NCI-H1417 (cell line): ENCODE measurements at regions not wholly inside any gene's neighbourhood (a gene's known extent, or its start where the extent isn't known, plus 50 kb on each side); places are given as distances from the start of the nearest gene placed in this dataset.
"Not testable (repeated sequence)": the region's sequence is repeated elsewhere in the genome, so short reads cannot be mapped to it uniquely, and the experiment has no call there.

Experiments used
- DNase-seq, 3 experiments: peaks; one replicate each; lab custom pipeline; 2025; lab: John Stamatoyannopoulos, UW

DNA sequence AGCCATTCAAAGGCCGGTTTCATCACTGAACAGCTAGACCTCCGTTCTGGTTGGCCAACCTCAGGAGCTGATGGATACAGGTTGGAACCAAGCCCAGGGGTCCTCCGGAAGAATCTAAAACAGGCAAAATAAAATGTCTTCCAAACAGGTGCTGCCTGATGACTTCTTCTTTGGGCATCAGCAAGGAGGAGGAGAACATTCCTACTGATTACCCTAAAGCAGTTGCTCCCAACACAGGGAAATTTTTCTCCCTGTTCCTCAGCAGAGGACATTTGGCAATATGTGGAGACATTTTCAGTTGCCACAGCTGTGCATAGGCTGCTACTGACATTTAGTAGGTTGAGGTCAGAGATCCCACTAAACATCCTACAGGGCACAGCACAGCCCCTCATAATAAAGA is 319.3 kb upstream of the PPARGC1A start:
- DNase-seq = no peak

DNA sequence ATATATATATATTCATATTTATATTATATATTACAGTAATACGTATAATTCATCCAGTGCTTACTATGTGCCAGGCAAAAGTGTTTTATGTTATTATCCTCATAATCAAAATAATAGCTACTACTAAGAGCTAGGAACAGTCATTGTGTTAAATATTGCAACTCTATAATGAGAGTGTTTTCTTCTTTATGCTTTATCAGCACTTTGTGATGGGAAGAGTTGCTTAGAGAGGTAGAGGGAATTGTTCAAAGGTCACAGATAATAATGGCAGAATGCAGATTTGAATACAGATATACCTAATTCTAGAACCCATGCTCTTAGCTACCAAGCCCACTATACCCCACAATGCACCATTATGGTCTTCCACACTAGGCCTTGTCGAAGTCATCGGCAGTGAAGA is 318.8 kb upstream of the PPARGC1A start:
- DNase-seq = no peak

DNA sequence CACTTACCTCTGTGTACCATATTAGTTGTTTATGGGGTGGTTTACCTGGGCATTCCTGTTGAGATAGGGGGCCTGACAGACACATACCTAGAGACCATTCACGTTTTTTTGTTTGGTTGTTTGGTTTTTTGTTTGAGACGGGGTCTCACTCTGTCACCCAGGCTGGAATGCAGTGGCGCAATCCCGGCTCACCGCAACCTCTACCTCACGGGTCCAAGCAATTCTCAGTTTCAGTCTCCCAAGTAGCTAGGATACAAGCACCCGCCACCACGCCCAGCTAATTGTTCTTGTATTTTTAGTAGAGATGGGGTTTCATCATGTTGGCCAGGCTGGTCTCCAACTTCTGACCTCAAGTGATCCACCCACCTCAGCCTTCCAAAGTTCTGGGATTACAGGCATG is 314.9 kb upstream of the PPARGC1A start:
- DNase-seq = not testable (repeated sequence)

DNA sequence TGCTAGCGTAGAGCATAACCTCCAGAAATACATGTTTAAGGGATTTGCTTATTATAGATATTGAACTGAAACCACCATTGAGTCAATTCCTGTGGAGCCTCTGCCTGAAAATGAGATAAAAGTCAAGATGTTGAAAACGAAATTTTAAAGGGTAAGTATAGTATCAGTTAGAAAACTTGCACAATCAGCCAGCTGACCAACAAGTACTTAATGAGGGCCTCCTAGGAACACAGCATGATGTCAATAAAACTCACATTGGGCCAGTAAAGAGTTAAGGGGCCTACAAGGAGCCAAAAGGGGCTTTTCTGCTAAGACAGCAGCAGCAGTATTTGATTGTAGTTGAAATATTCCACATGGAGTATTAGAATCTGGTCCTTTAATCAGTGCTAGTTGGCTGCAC is 314.1 kb upstream of the PPARGC1A start:
- DNase-seq = no peak

DNA sequence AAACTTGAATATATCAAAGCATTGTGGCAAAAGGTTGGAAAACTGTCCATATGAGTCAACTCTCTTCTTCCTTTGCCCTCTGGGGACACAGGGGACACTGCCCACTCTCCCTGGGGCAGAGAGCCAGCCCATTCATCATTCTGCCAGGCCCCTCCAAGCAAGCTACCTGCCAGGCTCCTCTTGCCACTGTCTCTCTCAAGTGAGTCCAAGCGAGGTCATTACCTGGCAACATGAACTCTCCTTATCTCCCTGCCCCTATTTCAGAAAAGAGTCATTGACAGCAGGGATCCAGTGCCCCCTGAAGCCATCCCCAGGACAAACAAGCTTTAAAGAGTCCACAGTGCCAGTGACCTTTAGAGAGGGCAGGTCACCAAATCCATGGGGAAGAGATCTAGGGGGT is 312.7 kb upstream of the PPARGC1A start:
- no peak for DNase-seq

DNA sequence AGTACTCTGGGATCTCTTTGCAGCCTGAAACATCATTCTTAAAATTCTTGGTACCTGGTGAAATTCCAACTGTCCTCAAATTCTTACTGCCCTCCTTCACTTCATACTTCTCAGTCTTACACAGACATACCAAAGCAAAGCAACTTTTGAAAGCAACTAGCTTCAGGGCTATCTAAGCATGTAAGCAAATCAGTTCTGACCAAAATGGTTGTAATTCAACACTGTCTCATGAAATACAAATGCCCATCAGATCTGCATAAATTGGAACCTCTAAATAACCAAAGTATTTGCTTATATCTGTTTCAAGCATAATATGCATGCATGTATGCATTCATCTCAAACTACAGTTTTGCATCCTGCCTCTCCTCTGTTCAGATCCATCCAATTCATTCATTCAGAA is 308.1 kb upstream of the PPARGC1A start:
- no peak for DNase-seq

DNA sequence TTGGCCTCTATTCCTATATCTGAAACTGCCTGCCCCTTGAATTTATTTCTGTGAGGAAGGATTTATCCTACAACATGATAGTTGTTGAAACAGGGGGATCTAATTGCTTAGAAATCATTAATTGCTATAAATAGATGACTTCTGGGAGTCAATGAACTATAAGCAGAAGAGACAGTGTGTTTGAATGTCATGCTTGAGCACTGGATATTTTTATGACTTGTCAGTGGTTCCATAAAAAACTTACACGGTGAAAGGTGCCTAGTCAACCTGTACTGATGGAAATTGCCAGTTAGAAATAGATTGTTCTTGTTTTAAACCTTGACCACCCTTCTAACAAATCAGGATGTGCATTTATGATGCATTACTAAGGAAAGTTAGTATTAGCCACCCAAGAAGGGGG is 306.9 kb upstream of the PPARGC1A start:
- DNase-seq = no peak

DNA sequence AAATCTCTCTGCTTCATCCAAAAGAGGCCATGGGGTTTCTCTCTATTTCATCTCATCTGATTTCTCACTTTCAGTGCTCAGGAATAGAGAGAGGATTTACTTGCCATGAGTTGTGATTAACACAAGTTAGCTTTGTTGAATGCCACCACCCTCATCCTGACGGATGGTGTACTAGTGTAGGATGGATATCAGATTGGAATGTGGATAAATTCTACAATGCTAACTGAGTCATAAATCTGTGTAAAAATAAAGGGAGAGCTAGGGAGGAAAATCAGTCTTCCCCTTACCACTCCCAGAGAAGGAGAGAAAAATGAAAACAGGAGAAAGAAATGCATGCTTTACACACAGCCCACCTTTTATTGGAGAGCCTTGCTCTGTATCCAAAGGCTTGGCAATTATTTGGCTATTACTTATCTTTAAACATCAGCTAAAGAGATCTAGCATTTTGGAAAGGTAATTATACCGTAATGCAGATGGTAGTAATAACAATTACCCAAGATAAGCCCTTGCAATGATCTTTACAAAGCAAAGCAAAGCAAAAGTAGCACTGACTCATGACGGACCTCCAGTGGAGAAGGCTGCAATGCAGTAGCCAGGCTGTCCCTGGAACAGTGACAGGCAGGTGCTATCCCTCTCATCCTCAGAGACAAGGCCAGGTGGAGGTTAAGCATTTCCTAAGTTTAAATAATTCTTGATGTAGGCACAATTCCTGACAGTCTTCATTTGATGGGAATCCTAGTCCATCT is 306.3 kb upstream of the PPARGC1A start:
- DNase-seq = peak in 1 of 3 experiments; percentile 35

DNA sequence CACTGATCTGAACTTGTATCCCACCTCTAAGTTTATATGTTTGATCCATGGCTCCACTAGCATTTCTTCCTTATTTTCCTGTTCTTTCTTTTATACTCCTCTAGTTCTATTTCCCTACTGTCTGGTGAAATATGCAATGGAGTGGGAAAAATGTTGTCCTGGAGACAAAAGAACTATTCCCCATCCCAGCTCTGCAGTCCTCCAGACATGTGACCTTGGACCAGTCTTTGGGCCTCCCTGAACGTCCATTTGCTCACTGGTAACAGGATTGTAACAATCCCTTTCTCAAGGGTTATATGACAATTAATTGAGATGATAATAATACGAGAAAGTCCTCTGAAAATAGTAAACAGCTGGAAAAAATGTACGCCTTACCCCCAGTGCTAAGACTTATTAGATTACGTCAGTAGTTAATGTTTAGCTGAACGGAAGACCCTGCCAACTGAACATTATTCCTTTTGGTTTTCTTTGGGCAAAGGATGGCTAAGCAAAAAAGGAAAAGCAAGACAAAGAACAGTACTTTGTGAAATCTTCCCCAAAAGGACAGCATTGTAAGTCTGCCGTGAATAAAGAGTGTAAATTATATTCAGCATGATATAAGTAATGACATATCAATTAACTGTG is 302.3 kb upstream of the PPARGC1A start:
- no peak for DNase-seq

DNA sequence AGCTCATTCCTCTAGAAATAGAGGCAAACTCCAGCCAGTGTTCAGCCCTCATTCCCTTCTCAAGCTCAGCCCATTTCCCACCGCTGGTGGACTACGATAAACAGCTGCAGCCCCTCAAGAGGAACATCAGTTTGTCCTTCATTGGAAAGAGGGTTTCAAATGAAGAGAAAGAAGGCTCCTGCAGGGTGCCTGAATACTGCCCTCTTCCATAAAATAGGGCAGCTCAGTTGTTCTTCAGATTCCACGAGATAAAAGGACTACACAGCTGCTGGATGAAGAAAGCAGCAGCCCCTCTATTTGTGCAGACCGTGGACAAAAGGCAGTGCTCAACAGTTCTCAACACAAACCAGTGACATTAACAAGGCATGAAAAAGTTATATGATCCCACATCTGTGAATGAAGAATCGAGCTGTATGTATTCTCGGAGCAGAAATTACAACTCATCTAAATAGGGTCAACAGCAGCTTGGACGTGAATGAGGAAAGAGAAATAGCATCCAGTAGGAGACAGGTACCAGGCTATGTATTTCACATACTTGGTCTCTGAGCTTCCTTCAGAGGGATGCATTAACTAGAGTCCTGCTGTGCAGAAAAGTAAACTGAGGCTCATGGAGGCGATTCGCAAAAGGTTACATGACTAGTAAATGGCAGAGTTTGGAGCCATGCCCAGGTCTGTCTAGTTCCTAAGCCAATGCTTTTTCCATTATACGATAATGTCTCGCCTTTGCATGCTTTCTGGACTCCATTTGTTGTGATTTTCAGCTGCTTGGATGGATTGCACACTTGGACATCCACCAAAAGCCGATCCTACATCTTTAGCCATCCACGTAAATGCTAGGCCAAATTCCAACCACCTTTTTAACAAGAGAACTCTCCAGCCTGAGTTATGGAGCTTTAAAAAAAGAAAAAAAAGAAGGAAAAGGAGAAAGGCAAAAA is 301.2 kb upstream of the PPARGC1A start:
- no peak for DNase-seq

DNA sequence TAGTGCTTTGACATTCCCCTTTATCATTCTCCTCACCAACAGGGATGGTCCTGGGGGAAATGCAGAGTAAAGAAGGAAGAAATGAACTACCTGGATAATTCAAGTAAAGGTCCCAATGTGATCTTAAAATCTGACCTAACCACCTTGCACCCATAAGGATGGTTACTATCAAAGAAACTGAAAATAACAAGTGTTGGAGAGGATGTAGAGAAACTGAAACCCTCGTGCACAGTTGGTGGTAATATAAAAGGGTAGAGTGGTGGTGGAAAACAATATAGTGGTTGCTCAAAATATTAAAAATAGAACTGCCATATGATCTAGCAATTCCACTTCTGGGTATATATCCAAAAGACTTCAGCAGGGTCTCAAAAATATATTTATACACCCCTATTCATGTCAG is 298.6 kb upstream of the PPARGC1A start:
- no peak for DNase-seq

DNA sequence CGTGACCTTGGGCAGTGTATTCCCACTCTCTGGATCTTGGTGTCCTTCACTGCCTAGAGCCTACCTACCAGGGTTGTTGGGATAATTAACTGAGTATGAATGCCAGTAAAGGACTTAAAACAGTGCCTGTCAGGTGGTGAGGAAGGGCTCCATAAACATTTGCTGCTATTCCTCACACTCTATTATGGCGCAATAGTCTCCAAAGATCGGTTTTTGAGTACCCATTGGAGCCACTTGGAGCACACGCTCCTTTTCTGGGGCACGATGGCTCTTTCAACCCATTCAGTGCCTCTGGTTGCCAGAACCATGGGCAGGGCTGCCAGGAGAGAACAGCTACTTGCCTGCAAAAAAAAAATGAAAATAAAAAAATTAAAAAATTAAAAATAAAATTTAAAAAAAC is 296.6 kb upstream of the PPARGC1A start:
- no peak for DNase-seq

DNA sequence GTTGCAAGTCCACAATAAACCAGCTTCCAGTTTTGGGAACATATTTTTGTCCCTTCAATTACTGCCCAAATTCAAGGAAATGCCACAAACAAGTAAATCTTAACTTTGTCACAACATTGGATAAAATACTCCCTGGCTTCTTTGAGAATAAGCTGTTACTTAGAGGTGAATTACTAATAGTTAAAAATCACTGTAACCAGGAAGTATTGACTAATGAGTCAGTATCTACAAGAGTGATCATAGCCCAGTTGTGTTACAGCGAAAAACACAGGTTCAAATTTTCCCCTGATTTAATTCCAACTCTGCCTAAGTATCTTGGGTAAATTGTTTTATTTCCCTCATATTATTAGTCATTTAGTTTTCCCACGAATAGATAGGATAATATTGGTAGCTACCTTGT is 291.2 kb upstream of the PPARGC1A start:
- no peak for DNase-seq

DNA sequence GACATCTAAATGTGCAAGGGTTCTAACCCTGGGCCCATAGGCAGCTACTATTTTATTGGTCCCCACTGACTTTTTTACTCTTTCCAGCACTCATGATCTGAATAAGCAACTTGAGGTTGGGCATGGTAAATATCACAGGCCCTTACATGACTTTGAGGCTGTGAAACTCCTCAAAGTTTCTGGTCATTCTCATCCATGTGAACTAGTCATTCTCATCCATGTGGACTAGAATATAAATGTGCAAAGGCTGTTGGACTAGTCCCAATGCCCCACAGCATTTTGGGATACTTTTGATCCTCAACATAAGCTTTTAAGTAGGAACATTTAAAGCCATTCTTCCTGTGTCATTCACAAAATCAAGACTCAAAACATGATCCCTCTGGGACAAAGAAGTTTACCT is 290.7 kb upstream of the PPARGC1A start:
- no peak for DNase-seq

DNA sequence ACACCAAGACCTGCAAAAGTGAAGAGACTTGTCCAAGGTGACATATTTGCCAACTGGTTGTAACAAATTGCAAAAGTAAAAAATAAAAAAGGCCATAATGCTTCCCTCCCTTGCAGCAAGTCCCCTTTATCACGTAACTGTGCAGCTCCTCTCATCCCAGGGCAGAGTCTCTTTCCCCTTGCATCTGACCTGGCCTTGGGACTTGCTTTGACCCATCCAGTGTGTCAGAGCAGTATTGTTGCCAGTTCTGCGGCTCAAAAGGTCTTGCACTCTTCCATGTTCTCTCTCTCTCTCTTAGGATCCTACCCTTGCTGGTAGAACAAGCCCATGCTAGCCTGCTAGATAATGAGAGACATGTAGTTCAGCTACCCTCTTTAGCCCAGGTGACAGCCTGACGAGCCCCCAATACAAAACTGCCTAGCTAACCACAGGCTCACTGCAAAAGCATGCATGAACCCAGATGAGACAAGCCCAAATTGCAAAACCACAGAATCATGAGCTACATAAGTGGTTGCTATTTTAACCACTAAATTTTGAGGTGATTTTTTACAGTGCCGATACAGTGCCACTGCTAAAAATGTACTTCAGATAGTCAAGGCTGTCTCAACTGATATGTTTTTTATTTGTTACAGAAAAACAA is 289.5 kb upstream of the PPARGC1A start:
- peak in 1 of 3 experiments; percentile 21 for DNase-seq

DNA sequence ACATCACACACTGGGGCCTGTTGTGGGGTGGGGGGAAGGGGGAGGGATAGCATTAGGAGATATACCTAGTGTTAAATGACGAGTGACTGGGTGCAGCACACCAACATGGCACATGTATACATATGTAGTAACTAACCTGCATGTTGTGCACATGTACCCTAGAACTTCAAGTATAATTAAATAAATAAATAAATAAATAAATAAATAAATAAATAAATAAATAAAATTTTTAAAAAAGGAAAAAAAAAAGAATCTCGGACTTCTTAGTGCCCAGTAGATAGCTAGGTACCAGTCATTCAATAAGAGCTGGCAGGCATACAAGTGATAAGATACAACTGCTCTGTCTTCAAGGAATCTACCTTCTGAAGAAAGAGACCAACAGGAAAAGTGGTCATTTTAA is 287.6 kb upstream of the PPARGC1A start:
- DNase-seq = not testable (repeated sequence)

DNA sequence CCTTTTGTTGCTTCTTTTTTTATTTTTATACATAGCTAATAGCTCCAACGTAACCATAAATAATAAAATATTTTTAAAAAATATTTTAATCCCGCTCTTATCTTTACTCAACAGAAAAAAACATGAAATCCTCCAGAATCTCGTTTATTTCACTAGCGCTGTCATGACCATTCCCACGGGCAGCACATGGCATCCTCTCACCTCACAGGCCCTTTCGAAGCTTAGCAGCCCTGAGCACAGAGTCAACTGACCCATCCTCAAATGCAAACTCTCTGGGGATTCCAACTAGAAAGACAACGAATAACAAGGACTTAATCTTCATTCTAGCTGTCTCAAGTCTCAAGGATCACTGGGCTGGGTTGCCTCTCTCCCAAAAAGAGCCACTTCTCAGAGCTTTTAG is 285.9 kb upstream of the PPARGC1A start:
- no peak for DNase-seq

DNA sequence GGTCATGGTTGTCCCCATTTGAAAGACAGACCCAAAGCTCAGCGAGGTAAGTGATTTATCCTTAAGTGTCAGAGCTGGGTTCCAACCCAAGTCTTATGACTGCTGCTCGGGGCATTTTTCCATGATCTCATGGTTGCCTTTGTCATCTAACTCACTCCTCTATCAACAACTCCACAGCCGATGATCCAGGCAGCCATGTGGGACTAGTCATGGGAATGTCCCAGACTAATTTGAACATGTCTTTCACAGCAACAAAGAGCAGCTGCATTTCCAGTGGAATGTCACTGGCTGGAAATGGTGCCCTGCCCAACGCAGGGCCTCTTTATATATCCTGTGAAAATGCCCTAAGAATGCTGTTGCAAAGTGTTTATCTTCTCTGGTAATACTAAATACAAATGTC is 284.8 kb upstream of the PPARGC1A start:
- DNase-seq = no peak

DNA sequence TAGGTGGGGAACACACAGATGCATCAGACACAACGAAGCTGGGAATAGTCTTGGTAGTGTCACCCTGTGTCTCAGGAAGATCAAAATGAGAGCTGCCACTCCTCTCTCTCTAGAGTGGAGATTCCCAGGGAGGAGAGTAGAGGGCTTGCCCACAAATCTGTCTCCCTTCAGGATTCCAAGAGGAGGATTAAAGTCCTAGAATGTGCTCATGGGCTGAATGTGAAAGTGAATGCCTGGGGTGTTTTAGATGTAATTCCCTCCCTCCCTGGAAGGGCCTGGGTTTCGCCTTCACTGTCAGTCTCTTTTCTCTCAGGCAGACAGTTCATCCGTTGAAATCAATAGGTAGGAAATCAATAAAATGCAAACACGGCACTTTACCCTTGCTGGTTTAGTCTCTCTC is 282.6 kb upstream of the PPARGC1A start:
- peak in 1 of 3 experiments; percentile 81 for DNase-seq

DNA sequence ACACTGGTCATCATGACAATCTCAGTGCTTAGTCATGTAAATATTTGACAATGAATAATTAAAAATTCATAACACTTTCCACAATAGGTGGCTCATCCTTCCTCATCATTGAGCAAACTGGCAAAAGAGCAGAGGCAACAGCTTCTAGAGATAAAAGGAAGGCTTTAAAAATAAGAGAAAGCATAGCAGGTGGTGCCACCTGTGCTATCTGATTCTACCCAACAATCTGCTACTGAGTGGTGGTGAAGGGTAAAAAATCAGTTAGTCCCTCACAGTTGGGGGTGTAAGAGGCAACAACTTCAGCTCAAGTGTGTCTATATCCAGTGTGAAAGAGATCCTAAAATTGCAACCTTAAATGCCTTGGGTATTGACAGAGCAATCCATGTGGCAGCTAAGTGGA is 280.1 kb upstream of the PPARGC1A start:
- DNase-seq = peak; percentile 69 to 96 (median 95)

DNA sequence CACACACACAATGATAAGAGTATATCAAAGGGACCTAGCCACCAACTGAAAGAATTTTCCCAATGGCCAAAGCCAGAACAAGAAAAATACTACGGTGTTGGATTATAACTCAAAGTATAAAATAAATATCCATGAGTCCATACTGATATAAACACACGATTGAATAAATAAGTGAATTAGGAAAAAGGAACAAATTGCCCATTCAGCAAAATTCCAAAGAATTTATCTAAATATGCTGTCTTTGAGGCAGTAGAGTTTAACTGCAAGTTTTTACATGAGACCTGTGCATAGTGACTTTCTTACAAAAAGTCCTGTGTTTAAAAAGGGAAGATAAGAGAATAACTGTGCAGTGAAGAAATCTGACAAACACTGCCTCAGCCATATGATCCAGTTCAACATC is 278.8 kb upstream of the PPARGC1A start:
- DNase-seq = no peak

DNA sequence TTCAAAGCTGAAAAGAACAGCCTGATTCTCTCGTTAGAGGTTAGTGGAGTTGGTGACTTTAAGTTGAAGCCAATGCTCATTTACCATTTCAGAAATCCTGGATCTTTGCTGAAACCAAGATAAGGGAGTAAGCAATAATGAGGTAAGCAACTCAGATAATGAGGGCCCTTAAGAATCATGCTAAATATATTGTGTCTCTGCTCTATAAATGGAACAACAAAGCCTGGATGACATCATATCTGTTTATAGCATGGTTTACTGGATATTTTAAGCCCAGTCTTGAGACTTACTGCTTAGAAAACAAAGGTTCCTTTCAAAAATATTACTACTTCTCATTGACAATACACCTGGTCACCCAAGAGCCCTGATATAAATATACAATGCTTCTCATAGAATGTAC is 276.7 kb upstream of the PPARGC1A start:
- DNase-seq = no peak
